ENCODE measurements at regions not wholly inside any gene's neighbourhood (a gene's known extent, or its start where the extent isn't known, plus 50 kb on each side); places are given as distances from the start of the nearest gene placed in this dataset.

DNA sequence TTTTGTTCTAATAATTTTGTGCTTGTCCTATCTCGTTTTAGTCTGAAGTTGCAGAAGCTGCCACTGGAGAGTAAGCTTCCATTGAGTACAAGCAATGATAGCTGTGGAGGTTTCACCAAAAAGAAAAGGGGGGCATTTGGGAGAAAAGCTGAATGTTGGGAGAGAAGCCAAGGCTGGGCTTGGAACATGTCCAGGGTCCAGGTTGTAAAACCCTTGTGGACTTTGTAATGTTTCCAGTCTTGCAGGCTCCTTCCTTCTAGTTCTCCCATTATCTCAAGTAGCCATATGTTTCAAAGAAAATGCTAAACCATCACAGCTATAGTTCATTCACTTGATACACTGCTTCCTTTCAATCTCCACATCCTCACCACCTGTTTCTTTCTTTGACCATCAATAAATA lies 880.2 kb downstream of the NLGN4Y start:
- TF ChIP-seq, protein P1, sequence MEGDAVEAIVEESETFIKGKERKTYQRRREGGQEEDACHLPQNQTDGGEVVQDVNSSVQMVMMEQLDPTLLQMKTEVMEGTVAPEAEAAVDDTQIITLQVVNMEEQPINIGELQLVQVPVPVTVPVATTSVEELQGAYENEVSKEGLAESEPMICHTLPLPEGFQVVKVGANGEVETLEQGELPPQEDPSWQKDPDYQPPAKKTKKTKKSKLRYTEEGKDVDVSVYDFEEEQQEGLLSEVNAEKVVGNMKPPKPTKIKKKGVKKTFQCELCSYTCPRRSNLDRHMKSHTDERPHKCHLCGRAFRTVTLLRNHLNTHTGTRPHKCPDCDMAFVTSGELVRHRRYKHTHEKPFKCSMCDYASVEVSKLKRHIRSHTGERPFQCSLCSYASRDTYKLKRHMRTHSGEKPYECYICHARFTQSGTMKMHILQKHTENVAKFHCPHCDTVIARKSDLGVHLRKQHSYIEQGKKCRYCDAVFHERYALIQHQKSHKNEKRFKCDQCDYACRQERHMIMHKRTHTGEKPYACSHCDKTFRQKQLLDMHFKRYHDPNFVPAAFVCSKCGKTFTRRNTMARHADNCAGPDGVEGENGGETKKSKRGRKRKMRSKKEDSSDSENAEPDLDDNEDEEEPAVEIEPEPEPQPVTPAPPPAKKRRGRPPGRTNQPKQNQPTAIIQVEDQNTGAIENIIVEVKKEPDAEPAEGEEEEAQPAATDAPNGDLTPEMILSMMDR (IDR thresholded peaks at IDR 0.05) = no peak
- TF ChIP-seq POLR2AphosphoS5 (IDR thresholded peaks at IDR 0.05) = no peak

All from upper lobe of left lung (tissue), 4 donors.